Cardiac muscle cell (in vitro differentiated cells and primary cell): ENCODE measurements at regions not wholly inside any gene's neighbourhood (a gene's known extent, or its start where the extent isn't known, plus 50 kb on each side); places are given as distances from the start of the nearest gene placed in this dataset.

ENCODE experiments used
- DNase-seq, 2 donors: peaks; one replicate each; pipeline versions ENCODE4 v3.0.0 to v3.0.0-alpha.2; 2010 to 2017; ENCODE audit warnings: low read depth in 1 of 2, low spot score in 1 of 2
- H3K27ac ChIP-seq: fragments of 200-600 bp; sonication (generic); 2 replicates; pipeline ENCODE4 v1.5.1; 2016
- H3K27me3 ChIP-seq: fragments of 200-600 bp; sonication (generic); 2 replicates; pipeline ENCODE4 v1.6.0; 2016; ENCODE audit warnings: control low read depth
- H3K36me3 ChIP-seq: fragments of 200-600 bp; sonication (generic); 2 replicates; pipeline ENCODE4 v1.5.1; 2016; ENCODE audit warnings: control low read depth
- H3K4me1 ChIP-seq: fragments of 200-600 bp; sonication (generic); 2 replicates; pipeline ENCODE4 v1.8.1; 2017; ENCODE audit warnings: low read depth, mild to moderate bottlenecking, mixed run types
- H3K4me3 ChIP-seq: fragments of 200-600 bp; sonication (generic); 2 replicates; pipeline ENCODE4 v1.5.1; 2016; ENCODE audit warnings: mild to moderate bottlenecking
- H3K9me3 ChIP-seq: fragments of 200-600 bp; sonication (generic); 2 replicates; pipeline ENCODE4 v1.5.1; 2017; ENCODE audit warnings: low read depth, mild to moderate bottlenecking, control low read depth
- TF ChIP-seq, protein P1 (sequence below): IDR thresholded peaks from 2 replicates; pipeline ENCODE4 v1.5.1; 2012; ENCODE audit warnings: low read depth, mild to moderate bottlenecking, low read length

DNA sequence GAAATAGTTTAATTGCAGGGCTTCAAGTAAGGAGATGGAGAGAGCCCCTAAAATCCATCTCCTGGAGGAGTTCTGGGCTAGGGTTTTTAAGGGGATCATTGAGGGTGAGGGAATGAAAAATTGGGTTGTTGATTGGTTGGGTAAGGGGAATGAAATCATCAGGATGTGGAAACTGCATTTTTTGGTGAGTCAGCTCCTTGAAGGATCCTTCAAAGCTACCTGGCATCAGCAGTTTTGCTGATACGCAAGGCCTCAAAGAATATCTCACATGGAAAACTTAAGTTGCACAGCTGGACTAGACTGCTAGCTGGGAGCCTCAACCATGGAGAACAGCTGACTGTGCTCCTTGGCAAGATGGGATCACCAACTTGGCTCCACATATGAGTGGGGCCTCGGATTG lies 136.7 kb downstream of the FGF10 start:
- TF ChIP-seq, protein P1, sequence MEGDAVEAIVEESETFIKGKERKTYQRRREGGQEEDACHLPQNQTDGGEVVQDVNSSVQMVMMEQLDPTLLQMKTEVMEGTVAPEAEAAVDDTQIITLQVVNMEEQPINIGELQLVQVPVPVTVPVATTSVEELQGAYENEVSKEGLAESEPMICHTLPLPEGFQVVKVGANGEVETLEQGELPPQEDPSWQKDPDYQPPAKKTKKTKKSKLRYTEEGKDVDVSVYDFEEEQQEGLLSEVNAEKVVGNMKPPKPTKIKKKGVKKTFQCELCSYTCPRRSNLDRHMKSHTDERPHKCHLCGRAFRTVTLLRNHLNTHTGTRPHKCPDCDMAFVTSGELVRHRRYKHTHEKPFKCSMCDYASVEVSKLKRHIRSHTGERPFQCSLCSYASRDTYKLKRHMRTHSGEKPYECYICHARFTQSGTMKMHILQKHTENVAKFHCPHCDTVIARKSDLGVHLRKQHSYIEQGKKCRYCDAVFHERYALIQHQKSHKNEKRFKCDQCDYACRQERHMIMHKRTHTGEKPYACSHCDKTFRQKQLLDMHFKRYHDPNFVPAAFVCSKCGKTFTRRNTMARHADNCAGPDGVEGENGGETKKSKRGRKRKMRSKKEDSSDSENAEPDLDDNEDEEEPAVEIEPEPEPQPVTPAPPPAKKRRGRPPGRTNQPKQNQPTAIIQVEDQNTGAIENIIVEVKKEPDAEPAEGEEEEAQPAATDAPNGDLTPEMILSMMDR = no peak
- Histone ChIP-seq H3K27me3 (no peaks in the 10 kb centered on the region), H3K4me3 (no peak overlapping the region), H3K9me3 (no peaks in the 10 kb centered on the region), H3K4me1 (no peaks in the 10 kb centered on the region), H3K36me3 (no peaks in the 10 kb centered on the region), H3K27ac (no peak overlapping the region)
- no peak for DNase-seq

GRCh38 chr5:44246986-44247385 lies 142.2 kb downstream of the FGF10 start:
- Histone ChIP-seq H3K36me3 (no peaks in the 10 kb centered on the region), H3K4me1 (peaks cover 3% of the 10 kb centered on the region), H3K27me3 (no peaks in the 10 kb centered on the region), H3K27ac (no peak overlapping the region), H3K4me3 (no peak overlapping the region), H3K9me3 (no peaks in the 10 kb centered on the region)
- TF ChIP-seq, protein P1 = no peak
- DNase-seq = no peak

- no peaks in the 10 kb centered on the region for H3K27me3 ChIP-seq
- no peak overlapping the region for H3K4me3 ChIP-seq
- no peaks in the 10 kb centered on the region for H3K36me3 ChIP-seq
- no peaks in the 10 kb centered on the region for H3K9me3 ChIP-seq
- no peak overlapping the region for H3K27ac ChIP-seq
- peaks cover 3% of the 10 kb centered on the region for H3K4me1 ChIP-seq
- no peak for DNase-seq
- TF ChIP-seq, protein P1 = no peak
These were observed 143.3 kb downstream of the FGF10 start for GRCh38 chr5:44245935-44246334.

DNA sequence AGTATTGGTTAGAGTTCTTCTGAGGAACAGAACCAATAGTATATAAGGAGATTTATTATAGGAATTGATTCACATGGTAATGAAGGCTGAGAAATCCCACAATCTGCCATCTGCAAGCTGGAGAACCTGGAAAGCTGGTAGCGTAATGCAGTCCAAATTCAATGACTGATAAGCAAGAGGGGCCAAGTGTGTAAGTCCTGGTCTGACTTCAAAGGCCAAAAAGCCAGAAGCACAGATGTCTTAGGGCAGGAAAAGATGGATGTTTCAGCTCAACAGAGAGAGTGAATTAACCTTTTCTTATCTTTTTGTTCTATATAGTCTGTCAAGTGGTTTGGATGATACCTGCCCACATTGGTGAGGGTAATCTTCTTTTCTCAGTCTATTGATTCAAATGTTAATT lies 146.4 kb downstream of the FGF10 start:
- Histone ChIP-seq H3K36me3 (no peaks in the 10 kb centered on the region), H3K9me3 (no peaks in the 10 kb centered on the region), H3K27me3 (no peaks in the 10 kb centered on the region), H3K4me1 (peaks cover 3% of the 10 kb centered on the region), H3K4me3 (no peak overlapping the region), H3K27ac (no peak overlapping the region)
- DNase-seq = no peak
- TF ChIP-seq, protein P1 = no peak

- TF ChIP-seq, protein P1 = no peak
These were observed 153.2 kb downstream of the FGF10 start for GRCh38 chr5:44236040-44236439.

DNA sequence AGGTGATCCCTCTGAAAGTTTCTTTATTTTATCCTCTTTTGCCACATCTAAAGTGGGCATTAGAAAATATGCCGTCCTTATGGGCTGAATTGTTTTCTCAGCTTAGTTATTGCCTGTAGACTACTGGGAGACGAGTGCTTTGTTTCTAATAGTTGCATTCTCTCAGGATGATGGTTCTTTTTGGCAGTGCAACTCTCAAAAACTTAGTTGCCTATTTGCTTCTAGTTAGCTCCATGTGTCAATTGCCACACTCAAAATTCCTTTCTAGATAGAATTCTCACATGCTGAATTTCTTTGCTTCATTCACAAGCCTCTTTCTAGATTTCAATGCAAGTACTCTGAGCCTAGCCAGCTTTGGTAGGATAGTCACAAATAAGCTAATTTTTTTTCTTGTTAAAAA lies 155.5 kb downstream of the FGF10 start:
- Histone ChIP-seq H3K36me3 (no peaks in the 10 kb centered on the region), H3K9me3 (no peaks in the 10 kb centered on the region), H3K4me1 (no peaks in the 10 kb centered on the region), H3K4me3 (no peak overlapping the region), H3K27me3 (no peaks in the 10 kb centered on the region), H3K27ac (no peak overlapping the region)
- no peak for DNase-seq
- TF ChIP-seq, protein P1 = no peak

More at GRCh38 chr5:44236040-44236439, 153.2 kb downstream of the FGF10 start:
- H3K27ac ChIP-seq = no peak overlapping the region
- no peaks in the 10 kb centered on the region for H3K4me1 ChIP-seq
- no peaks in the 10 kb centered on the region for H3K36me3 ChIP-seq
- no peaks in the 10 kb centered on the region for H3K9me3 ChIP-seq
- no peak overlapping the region for H3K4me3 ChIP-seq
- H3K27me3 ChIP-seq = no peaks in the 10 kb centered on the region
- no peak for DNase-seq
